B cell (primary cell): ENCODE measurements at regions not wholly inside any gene's neighbourhood (a gene's known extent, or its start where the extent isn't known, plus 50 kb on each side); places are given as distances from the start of the nearest gene placed in this dataset.

Experiments used
- EZH2 ChIP-seq: IDR thresholded peaks from 2 replicates; pipeline ENCODE4 v1.6.1; 2012; ENCODE audit warnings: borderline replicate concordance, low read depth, mild to moderate bottlenecking, moderate library complexity, low read length; ENCODE audit not compliant: insufficient read depth, poor library complexity, severe bottlenecking
- TF ChIP-seq, protein P1 (sequence below): fragments of 200-600 bp; IDR thresholded peaks from one replicate; pipeline ENCODE4 v1.8.0; 2022; ENCODE audit warnings: antibody characterized with exemption, mild to moderate bottlenecking

DNA sequence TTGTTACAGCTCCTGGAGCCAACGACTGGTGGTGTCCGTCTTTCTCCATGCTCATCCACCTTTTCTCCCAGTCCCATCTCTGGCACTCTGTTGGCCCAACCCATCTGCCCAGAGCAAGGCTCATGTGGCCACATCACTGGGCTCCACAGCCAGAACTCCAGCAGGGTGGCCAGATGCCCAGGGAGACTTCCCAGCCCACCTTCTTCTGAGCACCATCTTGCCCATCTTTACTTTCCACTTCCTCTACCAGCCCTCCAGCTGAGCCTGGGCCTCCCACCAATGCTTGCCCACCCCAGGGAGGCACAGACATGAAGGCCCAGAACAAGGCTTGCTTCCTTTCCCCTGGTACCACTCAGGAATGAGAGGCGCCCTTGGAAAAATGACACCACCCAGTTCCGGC, 116.8 kb downstream of the BUD13 start:
- TF ChIP-seq, protein P1, sequence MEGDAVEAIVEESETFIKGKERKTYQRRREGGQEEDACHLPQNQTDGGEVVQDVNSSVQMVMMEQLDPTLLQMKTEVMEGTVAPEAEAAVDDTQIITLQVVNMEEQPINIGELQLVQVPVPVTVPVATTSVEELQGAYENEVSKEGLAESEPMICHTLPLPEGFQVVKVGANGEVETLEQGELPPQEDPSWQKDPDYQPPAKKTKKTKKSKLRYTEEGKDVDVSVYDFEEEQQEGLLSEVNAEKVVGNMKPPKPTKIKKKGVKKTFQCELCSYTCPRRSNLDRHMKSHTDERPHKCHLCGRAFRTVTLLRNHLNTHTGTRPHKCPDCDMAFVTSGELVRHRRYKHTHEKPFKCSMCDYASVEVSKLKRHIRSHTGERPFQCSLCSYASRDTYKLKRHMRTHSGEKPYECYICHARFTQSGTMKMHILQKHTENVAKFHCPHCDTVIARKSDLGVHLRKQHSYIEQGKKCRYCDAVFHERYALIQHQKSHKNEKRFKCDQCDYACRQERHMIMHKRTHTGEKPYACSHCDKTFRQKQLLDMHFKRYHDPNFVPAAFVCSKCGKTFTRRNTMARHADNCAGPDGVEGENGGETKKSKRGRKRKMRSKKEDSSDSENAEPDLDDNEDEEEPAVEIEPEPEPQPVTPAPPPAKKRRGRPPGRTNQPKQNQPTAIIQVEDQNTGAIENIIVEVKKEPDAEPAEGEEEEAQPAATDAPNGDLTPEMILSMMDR, result no peak
- TF ChIP-seq EZH2, result no peak
